CD4-positive, alpha-beta memory T cell (primary cell): ENCODE measurements at regions not wholly inside any gene's neighbourhood (a gene's known extent, or its start where the extent isn't known, plus 50 kb on each side); places are given as distances from the start of the nearest gene placed in this dataset.
"Not testable (repeated sequence)": the region's sequence is repeated elsewhere in the genome, so short reads cannot be mapped to it uniquely, and the experiment has no call there.

Experiments used
- CTCF ChIA-PET: fragments of 350-600 bp; sonication (Branson Sonifier 250); formaldehyde crosslinking; loops from one replicate; lab custom pipeline; 2021; ENCODE audit warnings: inconsistent platforms; ENCODE audit not compliant: partially characterized antibody; lab: Charles Lee
- POLR2A ChIA-PET: fragments of 350-600 bp; sonication (Branson Sonifier 250); formaldehyde crosslinking; loops from one replicate; lab custom pipeline; 2021; ENCODE audit not compliant: partially characterized antibody; lab: Charles Lee
- DNase-seq, 5 donors: peaks; one replicate each; pipeline versions ENCODE4 v3.0.0 to v3.0.0-alpha.2; 2020 to 2022; ENCODE audit warnings: mixed read lengths in 1 of 5
- H3K27ac ChIP-seq: one replicate; pipeline ENCODE4 v1.7.0; 2013; ENCODE audit warnings: low read depth, low read length
- H3K27me3 ChIP-seq: 2 replicates; pipeline ENCODE4 v1.7.0; 2013; ENCODE audit warnings: mild to moderate bottlenecking, low read length, moderate library complexity; ENCODE audit not compliant: insufficient read depth
- H3K36me3 ChIP-seq: 2 replicates; pipeline ENCODE4 v1.7.0; 2013; ENCODE audit warnings: mild to moderate bottlenecking, low read length, moderate library complexity; ENCODE audit not compliant: insufficient read depth
- H3K4me1 ChIP-seq: 2 replicates; pipeline ENCODE4 v1.7.0; 2013; ENCODE audit warnings: mild to moderate bottlenecking, low read length, moderate library complexity; ENCODE audit not compliant: insufficient read depth
- H3K4me3 ChIP-seq, 2 donors: one replicate each; pipeline ENCODE4 v1.7.0; 2013; ENCODE audit warnings: low read length in 2 of 2, mild to moderate bottlenecking in 1 of 2
- H3K9me3 ChIP-seq, 2 donors: one replicate each; pipeline ENCODE4 v1.7.0; 2013; ENCODE audit warnings: low read length in 2 of 2, control low read depth in 1 of 2; ENCODE audit not compliant: control insufficient read depth in 1 of 2
- H3K27ac Mint-ChIP-seq, 7 donors: one replicate each; pipeline ENCODE4 v1.8.0; 2020 to 2021; ENCODE audit warnings: mixed read lengths in 7 of 7, mild to moderate bottlenecking in 6 of 7, inconsistent platforms in 3 of 7, moderate library complexity in 3 of 7
- H3K27me3 Mint-ChIP-seq, 2 donors: one replicate each; pipeline ENCODE4 v1.8.0; 2020 to 2021; ENCODE audit warnings: mixed read lengths in 2 of 2
- H3K36me3 Mint-ChIP-seq, 2 donors: one replicate each; pipeline ENCODE4 v1.8.0; 2020 to 2021; ENCODE audit warnings: mixed read lengths in 2 of 2, inconsistent platforms in 1 of 2, mild to moderate bottlenecking in 1 of 2
- H3K4me1 Mint-ChIP-seq, 4 donors: one replicate each; pipeline ENCODE4 v1.8.0; 2020 to 2021; ENCODE audit warnings: mixed read lengths in 4 of 4, mild to moderate bottlenecking in 1 of 4
- H3K4me3 Mint-ChIP-seq, 8 donors: one replicate each; pipeline ENCODE4 v1.8.0; 2020 to 2021; ENCODE audit warnings: mixed read lengths in 8 of 8, mild to moderate bottlenecking in 7 of 8, moderate library complexity in 6 of 8, inconsistent platforms in 3 of 8
- H3K9me3 Mint-ChIP-seq, 8 donors: one replicate each; pipeline ENCODE4 v1.8.0; 2020 to 2021; ENCODE audit warnings: mixed read lengths in 8 of 8, mild to moderate bottlenecking in 5 of 8, inconsistent platforms in 3 of 8, moderate library complexity in 1 of 8
- intact Hi-C: fragments of 100-400 bp; cut with micrococcal nuclease; formaldehyde crosslinking; loops from one replicate; pipeline ENCODE4 v1.15.1; 2023

DNA sequence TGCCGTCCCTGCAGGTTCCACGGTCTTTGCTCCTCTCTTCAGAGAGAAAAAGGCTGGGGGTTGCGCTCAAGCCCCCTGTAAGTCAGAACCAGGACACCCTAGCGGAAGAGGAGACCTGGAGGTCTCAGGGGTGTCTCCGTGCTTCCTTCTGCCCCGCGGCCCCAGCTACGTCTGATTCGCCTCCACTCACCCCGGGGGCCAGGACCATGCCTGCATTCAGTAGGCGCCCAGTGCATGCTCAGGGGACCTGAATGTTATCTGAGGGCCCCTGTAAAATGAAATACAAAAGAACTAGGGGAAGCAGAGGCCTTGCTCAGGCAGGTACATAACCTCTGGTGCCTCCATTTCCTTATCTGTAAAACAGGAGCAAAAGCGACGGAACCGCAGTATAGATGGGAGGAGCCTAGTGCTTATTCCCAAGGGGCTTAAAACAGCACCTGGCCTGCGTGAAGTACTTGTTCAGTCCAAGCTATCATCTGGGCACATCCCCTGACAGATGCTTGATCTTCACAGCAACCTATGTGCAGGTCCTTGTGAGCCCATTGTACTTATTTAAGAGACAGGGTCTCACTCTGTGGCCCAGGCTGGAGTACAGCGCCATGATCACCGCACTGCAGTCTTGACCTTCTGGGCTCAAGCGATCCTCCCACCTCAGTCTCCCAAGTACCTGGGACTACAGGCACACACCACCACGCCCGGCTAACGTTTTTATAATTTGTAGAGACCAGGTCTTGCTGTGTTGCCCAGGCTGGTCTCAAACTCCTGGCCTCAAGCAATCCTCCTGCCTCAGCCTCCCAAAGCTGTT is 110.3 kb upstream of the NCOR2 start:
- no peak for DNase-seq
- Mint-ChIP-seq H3K4me3 (no peak overlapping the region), H3K4me1 (peaks cover 0 to 4% (median 1%) of the 10 kb centered on the region in 4 donors), H3K36me3 (no peaks in the 10 kb centered on the region), H3K27ac (no peak overlapping the region), H3K27me3 (no peaks in the 10 kb centered on the region), H3K9me3 (no peaks in the 10 kb centered on the region)
- Histone ChIP-seq H3K27me3 (no peaks in the 10 kb centered on the region), H3K4me3 (no peak overlapping the region), H3K9me3 (no peaks in the 10 kb centered on the region), H3K27ac (no peak overlapping the region), H3K36me3 (no peaks in the 10 kb centered on the region), H3K4me1 (no peaks in the 10 kb centered on the region)
- CTCF ChIA-PET, result no interaction called here
- intact Hi-C loops, result no loop called here
- POLR2A ChIA-PET, result no interaction called here

DNA sequence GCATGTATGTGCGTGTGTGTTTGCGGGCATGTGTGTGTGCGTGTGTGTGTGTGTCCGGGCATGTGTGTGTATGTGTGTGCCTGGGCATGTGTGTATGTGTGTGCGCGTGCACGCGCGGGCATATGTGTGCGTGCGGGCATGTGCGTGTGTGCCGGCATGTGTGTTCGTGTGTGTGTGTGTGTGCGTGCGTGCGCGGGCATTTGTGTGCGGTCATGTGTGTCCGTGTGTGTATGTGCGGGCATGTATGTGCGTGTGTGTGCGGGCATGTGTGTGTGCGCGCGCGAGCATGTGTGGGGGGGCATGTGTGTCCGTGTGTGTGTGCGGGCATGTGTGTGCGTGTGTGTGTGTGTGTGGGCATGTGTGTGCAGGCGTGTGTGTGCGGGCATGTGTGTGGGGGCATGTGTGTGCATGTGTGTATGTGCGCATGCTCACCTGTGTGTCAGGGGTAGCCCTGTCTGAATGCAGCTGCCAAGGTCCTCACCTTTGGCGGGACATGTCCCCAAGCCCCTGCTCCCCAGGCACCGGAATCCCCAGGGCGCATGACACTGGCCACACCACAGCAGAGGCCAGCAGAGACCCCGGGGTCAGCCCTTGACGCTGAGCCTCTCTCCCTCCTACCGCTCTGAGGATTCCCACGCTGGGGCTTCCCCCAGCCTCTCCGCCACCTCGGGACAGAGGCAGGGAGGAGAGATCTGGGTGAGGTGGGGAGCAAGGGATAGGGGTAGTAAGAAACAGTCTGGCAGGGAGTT is 109.5 kb upstream of the NCOR2 start:
- intact Hi-C loops, result no loop called here
- H3K27me3 Mint-ChIP-seq, result no peaks in the 10 kb centered on the region
- CTCF ChIA-PET, result no interaction called here
- POLR2A ChIA-PET, result no interaction called here
- Histone ChIP-seq H3K27me3 (no peaks in the 10 kb centered on the region), H3K27ac (no peak overlapping the region), H3K4me3 (no peak overlapping the region), H3K4me1 (no peaks in the 10 kb centered on the region), H3K36me3 (no peaks in the 10 kb centered on the region), H3K9me3 (no peaks in the 10 kb centered on the region)
- H3K4me1 Mint-ChIP-seq, result peaks cover 0 to 4% (median 0%) of the 10 kb centered on the region in 4 donors
- H3K4me3 Mint-ChIP-seq, result no peak overlapping the region
- no peak for DNase-seq
- no peaks in the 10 kb centered on the region for H3K9me3 Mint-ChIP-seq
- H3K36me3 Mint-ChIP-seq, result no peaks in the 10 kb centered on the region
- H3K27ac Mint-ChIP-seq, result peak overlapping the region in 2 of 7 donors; percentile 57 to 75

DNA sequence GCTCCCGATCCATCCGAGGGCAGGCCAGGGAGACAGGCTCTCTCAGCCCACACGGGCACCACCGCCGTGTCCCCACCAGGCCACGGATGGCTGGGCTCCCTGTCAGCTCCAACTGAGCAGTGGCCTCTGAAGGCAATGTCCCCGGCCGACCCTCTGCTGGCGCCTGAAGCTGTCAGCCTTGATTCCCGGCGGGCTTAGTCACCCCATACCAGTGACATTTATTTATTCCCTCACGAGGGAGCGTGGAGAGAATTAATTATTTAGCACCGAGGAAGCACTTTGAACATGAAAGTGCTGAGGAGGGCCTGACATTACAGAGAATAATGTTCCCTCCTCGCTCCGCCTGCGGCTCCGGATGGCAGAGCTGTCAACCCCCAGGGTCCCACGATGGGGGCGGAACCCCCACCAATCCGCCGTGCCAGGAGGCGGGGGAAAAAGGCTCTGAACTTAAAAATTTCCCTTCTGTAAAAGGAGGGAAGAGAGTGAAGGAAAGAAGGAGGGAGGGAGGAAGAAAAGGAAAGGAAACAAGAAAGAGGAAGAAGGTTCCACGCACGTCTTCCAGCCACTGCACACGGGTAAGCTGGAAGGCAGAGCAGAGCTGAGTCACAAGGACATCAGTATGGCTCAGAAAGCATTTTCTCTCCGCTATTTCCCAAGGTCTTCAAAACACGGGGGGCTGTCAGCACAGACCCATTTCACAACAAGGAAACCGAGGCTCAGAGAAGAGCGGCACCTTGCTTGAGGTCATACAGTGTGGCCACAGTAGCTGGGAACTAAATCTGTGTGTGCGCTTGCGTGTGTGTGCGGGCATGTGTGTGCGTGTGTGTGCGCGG is 108.7 kb upstream of the NCOR2 start:
- H3K9me3 ChIP-seq, result no peaks in the 10 kb centered on the region
- Mint-ChIP-seq H3K36me3 (no peaks in the 10 kb centered on the region), H3K9me3 (no peaks in the 10 kb centered on the region), H3K4me3 (no peak overlapping the region), H3K27ac (peak overlapping the region in 1 of 7 donors; percentile 75), H3K27me3 (no peaks in the 10 kb centered on the region), H3K4me1 (peaks cover 0 to 4% (median 0%) of the 10 kb centered on the region in 4 donors)
- intact Hi-C loops, result no loop called here
- ChIA-PET CTCF (no interaction called here), POLR2A (no interaction called here)
- no peak for DNase-seq
- no peaks in the 10 kb centered on the region for H3K4me1 ChIP-seq
- no peaks in the 10 kb centered on the region for H3K27me3 ChIP-seq
- no peaks in the 10 kb centered on the region for H3K36me3 ChIP-seq
- H3K4me3 ChIP-seq, result no peak overlapping the region
- H3K27ac ChIP-seq, result no peak overlapping the region

DNA sequence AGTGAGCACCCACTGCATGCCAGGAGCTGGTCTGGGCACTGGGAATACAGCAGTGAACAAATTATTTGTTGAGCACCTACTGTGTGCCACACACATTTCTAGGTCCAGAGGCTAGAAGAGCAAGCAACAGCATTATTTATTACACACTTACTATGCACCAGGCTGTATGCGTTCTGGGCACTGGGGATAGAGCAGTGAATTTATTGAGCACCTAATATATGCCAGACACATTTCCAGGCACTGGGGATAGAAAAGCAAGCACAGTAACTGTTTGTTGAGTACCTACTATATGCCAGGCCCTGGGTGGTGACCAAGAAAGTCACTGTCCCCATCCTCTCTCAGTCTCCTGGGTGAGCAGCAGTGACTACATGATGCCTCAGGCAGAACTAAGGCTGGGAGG is 107.5 kb upstream of the NCOR2 start:
- intact Hi-C loops, result no loop called here
- Histone ChIP-seq H3K27ac (no peak overlapping the region), H3K4me3 (no peak overlapping the region), H3K27me3 (no peaks in the 10 kb centered on the region), H3K4me1 (no peaks in the 10 kb centered on the region), H3K36me3 (no peaks in the 10 kb centered on the region), H3K9me3 (no peaks in the 10 kb centered on the region)
- Mint-ChIP-seq H3K4me3 (no peak overlapping the region), H3K4me1 (peaks cover 0 to 4% (median 0%) of the 10 kb centered on the region in 4 donors), H3K27ac (no peak overlapping the region), H3K36me3 (no peaks in the 10 kb centered on the region), H3K9me3 (peaks cover 0 to 3% (median 0%) of the 10 kb centered on the region in 8 donors), H3K27me3 (no peaks in the 10 kb centered on the region)
- DNase-seq, result no peak
- POLR2A ChIA-PET, result no interaction called here
- CTCF ChIA-PET, result no interaction called here

DNA sequence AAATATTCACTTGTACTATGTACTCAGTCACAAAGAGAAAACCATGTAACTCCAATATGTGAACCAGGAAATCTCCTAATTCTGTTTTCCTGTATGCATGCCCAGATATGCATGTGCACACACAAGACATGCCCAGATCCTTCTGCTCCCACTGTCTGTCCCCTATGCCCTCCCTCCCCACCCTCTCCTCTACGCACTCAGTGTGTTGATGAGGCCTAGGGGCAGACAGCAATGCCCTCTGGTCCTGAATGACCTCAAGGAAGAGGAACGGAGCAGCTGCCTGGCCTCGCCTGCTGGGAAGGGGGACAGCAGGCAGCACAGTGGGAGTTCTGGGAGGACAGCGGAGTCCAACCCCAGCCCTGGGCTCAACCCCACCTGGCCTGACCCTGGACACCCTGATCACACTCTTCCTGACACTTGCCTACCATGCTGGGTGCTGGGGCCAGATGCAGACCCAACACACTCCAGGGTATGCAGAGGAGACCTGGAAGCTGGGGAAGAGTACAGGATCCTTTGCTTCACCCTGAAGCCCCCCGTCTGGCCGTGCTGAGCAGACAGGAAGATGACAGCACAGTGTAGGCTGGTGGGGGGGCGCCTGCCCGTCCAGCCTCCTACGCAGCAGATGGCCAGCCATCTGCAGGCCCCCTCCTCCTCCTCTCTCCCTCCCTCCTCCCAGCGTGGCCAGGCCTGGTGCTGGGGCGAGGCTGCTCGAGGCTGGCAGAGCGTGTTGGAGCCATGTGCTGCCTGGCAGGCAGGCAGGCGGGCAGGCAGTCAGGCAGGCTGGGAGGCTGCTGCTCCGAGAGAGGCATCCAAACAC is 106.6 kb upstream of the NCOR2 start:
- H3K27ac Mint-ChIP-seq, result no peak overlapping the region
- CTCF ChIA-PET, result no interaction called here

DNA sequence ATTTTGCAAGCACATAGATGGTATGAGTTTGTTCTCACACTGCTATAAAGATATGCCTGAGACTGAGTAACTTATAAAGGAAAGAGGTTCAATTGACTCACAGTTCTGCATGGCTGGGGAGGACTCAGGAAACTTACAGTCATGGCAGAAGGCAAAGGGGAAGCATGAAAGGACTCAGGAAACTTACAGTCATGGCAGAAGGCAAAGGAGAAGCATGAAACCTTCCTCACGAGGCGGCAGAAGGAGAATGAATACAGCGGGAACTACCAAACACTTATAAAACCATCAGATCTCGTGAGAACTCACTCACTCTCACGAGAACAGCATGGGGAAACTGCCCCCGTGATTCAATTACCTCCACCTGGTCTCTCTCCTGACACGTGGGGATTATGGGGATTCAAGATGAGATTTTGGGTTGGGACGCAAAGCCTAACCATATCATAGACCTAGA is 101.9 kb upstream of the NCOR2 start:
- peaks cover 0 to 28% (median 6%) of the 10 kb centered on the region in 8 donors for H3K9me3 Mint-ChIP-seq
- DNase-seq, H3K4me1 ChIP-seq, H3K36me3 ChIP-seq, H3K36me3 Mint-ChIP-seq, H3K4me1 Mint-ChIP-seq, H3K27ac Mint-ChIP-seq, H3K9me3 ChIP-seq, H3K4me3 Mint-ChIP-seq, POLR2A ChIA-PET, intact Hi-C loops, H3K27me3 Mint-ChIP-seq, H3K27me3 ChIP-seq, CTCF ChIA-PET, H3K27ac ChIP-seq, H3K4me3 ChIP-seq: not testable (repeated sequence)

More for the DNA sequence above, 106.6 kb upstream of the NCOR2 start:
- Mint-ChIP-seq H3K27me3 (peaks cover 0 to 1% of the 10 kb centered on the region in 2 donors), H3K4me1 (peaks cover 0 to 4% (median 0%) of the 10 kb centered on the region in 4 donors), H3K4me3 (no peak overlapping the region), H3K9me3 (peaks cover 0 to 3% (median 0%) of the 10 kb centered on the region in 8 donors), H3K36me3 (no peaks in the 10 kb centered on the region)
- Histone ChIP-seq H3K4me1 (no peaks in the 10 kb centered on the region), H3K27me3 (no peaks in the 10 kb centered on the region), H3K36me3 (no peaks in the 10 kb centered on the region), H3K9me3 (no peaks in the 10 kb centered on the region), H3K27ac (no peak overlapping the region), H3K4me3 (no peak overlapping the region)
- no peak for DNase-seq
- POLR2A ChIA-PET, result no interaction called here
- intact Hi-C loops, result no loop called here
